NB4 (cell line): ENCODE measurements at regions not wholly inside any gene's neighbourhood (a gene's known extent, or its start where the extent isn't known, plus 50 kb on each side); places are given as distances from the start of the nearest gene placed in this dataset.
A peak's percentile ranks its signal among the peaks of the same experiment; 100 is the strongest.

ENCODE experiments used
- DNase-seq: peaks from one replicate; pipeline ENCODE4 v3.0.0; 2010; ENCODE audit warnings: low read depth
- H3K4me3 ChIP-seq: one replicate; pipeline ENCODE4 v1.5.1; 2011; ENCODE audit warnings: mild to moderate bottlenecking, low read depth, low read length, moderate library complexity
- CTCF ChIP-seq: IDR thresholded peaks from one replicate; pipeline ENCODE4 v1.5.1; 2012; ENCODE audit warnings: low read depth, low read length
- MAX ChIP-seq: IDR thresholded peaks from 2 replicates; pipeline ENCODE4 v1.6.1; 2011; ENCODE audit warnings: low read depth, low read length
- MYC ChIP-seq: IDR thresholded peaks from 2 replicates; pipeline ENCODE4 v1.6.1; 2011; ENCODE audit warnings: low read depth, low read length
- POLR2A ChIP-seq: IDR thresholded peaks from 2 replicates; pipeline ENCODE4 v1.6.1; 2011; ENCODE audit warnings: mild to moderate bottlenecking; ENCODE audit not compliant: insufficient read length; ENCODE audit errors: extremely low read depth

- TF ChIP-seq POLR2A (no peak), MYC (no peak), MAX (no peak), CTCF (no peak)
- DNase-seq = no peak
- no peak overlapping the region for H3K4me3 ChIP-seq
Measured at GRCh38 chr4:160493206-160493605, 1390.3 kb downstream of the RAPGEF2 start.

GRCh38 chr4:160495356-160495755 is 1392.5 kb downstream of the RAPGEF2 start:
- no peak for DNase-seq
- TF ChIP-seq CTCF (no peak), MYC (no peak), MAX (no peak), POLR2A (no peak)
- H3K4me3 ChIP-seq = no peak overlapping the region

- no peak for DNase-seq
- no peak overlapping the region for H3K4me3 ChIP-seq
- no peak for TF ChIP-seq CTCF
- TF ChIP-seq MAX = no peak
- no peak for TF ChIP-seq MYC
- no peak for TF ChIP-seq POLR2A
Measured at GRCh38 chr4:160498211-160498610, 1395.3 kb downstream of the RAPGEF2 start.

- TF ChIP-seq MAX (no peak), CTCF (no peak), POLR2A (no peak), MYC (no peak)
- no peak overlapping the region for H3K4me3 ChIP-seq
- DNase-seq = no peak
Measured at GRCh38 chr4:160505724-160506123, 1402.8 kb downstream of the RAPGEF2 start.

GRCh38 chr4:160510928-160511327 is 1408.0 kb downstream of the RAPGEF2 start:
- TF ChIP-seq MAX (no peak), MYC (no peak), POLR2A (no peak), CTCF (no peak)
- no peak overlapping the region for H3K4me3 ChIP-seq
- DNase-seq = peak; percentile 7

- H3K4me3 ChIP-seq = no peak overlapping the region
- no peak for DNase-seq
- TF ChIP-seq MAX = no peak
- no peak for TF ChIP-seq POLR2A
- no peak for TF ChIP-seq MYC
- TF ChIP-seq CTCF = no peak
Measured at GRCh38 chr4:160514126-160514525, 1411.2 kb downstream of the RAPGEF2 start.
